ENCODE measurements at regions not wholly inside any gene's neighbourhood (a gene's known extent, or its start where the extent isn't known, plus 50 kb on each side); places are given as distances from the start of the nearest gene placed in this dataset.

- no peak for TF ChIP-seq CTCF (conservative IDR thresholded peaks at IDR 0.05)
- no peak for TF ChIP-seq ZFX (IDR thresholded peaks at IDR 0.05)
Observed at GRCh38 chr1:221939607-221940006, 197.7 kb upstream of the DUSP10 start.

Data from C4-2B (cell line).